ENCODE measurements at regions not wholly inside any gene's neighbourhood (a gene's known extent, or its start where the extent isn't known, plus 50 kb on each side); places are given as distances from the start of the nearest gene placed in this dataset.
"Not testable (repeated sequence)": the region's sequence is repeated elsewhere in the genome, so short reads cannot be mapped to it uniquely, and the experiment has no call there.

- H3K9ac ChIP-seq (ENCODE audit: low read length): no peak overlapping the region
- H3K4me1 ChIP-seq (ENCODE audit: control insufficient read depth, insufficient read depth, low read length): peaks cover 2% of the 10 kb centered on the region
- no peak overlapping the region for H3K27ac ChIP-seq (ENCODE audit: low read depth, low read length)
- H3K4me3 ChIP-seq (ENCODE audit: low read length): no peak overlapping the region
- no peaks in the 10 kb centered on the region for H3K36me3 ChIP-seq (ENCODE audit: control insufficient read depth, insufficient read depth, low read length)
- H3K27me3 ChIP-seq (ENCODE audit: control insufficient read depth, insufficient read depth, low read length): no peaks in the 10 kb centered on the region
Observed at GRCh38 chr11:134731213-134731961, 319.3 kb upstream of the B3GAT1 start.

DNA sequence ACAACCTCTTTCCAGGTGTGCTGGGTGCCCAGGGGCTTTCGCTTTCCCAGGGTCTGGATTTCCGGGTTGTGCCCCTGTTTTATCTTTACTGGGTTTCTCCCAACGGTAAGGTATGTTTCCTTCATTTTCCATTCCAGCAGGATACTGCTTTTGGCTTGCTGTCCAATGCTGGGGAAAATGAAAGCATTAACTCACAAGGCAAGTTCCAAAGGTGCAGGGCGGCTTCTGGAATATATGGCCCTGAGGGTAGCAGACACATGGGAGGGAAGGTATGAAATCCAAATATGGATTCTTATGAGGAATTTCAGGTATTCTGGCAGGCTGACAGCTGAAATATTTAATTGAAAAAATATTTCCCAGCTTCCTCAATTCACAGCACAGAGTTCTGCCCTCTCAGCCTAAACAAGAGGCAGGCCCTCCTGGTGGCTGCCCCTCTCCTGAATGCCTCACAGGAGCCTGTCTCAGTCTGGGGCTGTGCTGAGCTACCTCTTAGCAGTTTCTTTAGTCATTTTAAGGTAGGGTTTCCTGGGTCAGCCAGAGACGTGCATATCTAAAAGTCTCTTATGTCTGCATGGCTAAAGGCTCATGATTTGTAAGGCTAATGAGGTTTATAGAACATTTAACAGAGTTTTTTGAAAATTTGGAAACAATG lies 318.6 kb upstream of the B3GAT1 start:
- peaks cover 2% of the 10 kb centered on the region for H3K4me1 ChIP-seq (ENCODE audit: control insufficient read depth, insufficient read depth, low read length)
- H3K4me3 ChIP-seq (ENCODE audit: low read length): no peak overlapping the region
- H3K27me3 ChIP-seq (ENCODE audit: control insufficient read depth, insufficient read depth, low read length): no peaks in the 10 kb centered on the region
- H3K27ac ChIP-seq (ENCODE audit: low read depth, low read length): no peak overlapping the region
- H3K36me3 ChIP-seq (ENCODE audit: control insufficient read depth, insufficient read depth, low read length): no peaks in the 10 kb centered on the region
- no peak overlapping the region for H3K9ac ChIP-seq (ENCODE audit: low read length)

DNA sequence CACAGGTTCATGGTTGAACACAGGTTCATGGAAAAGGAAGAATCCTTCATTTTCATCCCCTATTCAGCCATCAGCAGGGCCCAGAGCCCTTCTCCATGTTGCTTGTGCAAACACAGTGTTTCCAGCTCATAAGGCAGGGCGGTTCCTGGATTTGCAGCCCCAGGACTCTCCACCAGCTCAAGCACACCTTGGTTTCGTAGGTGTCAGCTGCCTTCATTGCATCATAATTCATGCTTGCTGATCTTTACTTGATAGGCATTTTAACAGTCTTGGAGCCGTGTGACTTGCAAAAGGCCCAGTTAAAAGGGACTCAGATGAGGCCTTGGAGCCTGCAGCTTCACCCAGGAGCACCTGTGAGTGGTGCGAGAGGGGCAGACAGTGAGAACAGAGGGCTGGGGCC lies 318.1 kb upstream of the B3GAT1 start:
- no peaks in the 10 kb centered on the region for H3K27me3 ChIP-seq (ENCODE audit: control insufficient read depth, insufficient read depth, low read length)
- H3K36me3 ChIP-seq (ENCODE audit: control insufficient read depth, insufficient read depth, low read length): no peaks in the 10 kb centered on the region
- H3K9ac ChIP-seq (ENCODE audit: low read length): no peak overlapping the region
- no peak overlapping the region for H3K4me3 ChIP-seq (ENCODE audit: low read length)
- no peak overlapping the region for H3K27ac ChIP-seq (ENCODE audit: low read depth, low read length)
- H3K4me1 ChIP-seq (ENCODE audit: control insufficient read depth, insufficient read depth, low read length): peaks cover 2% of the 10 kb centered on the region

DNA sequence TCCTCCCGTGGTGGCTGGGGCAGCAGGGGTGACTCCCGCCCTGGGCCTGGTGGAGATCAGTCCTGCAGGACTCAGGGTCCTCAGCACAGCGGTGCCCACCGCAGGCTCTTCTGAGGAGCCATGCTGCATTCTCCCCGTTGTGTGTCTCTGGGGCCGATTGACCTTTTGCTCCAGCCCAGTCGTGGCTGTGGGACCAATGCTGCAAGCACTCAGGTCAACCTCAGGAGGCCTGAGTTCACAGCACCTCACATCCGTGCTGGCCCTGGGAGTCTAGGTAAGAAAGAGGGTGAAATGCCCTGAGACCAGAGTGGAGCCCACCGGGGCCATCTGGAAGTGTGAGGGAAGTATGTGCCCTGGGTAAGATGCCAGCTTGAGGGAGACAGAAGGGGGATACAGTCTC lies 316.1 kb upstream of the B3GAT1 start:
- Histone ChIP-seq H3K27me3 (ENCODE audit: control insufficient read depth, insufficient read depth, low read length) (no peaks in the 10 kb centered on the region), H3K4me1 (ENCODE audit: control insufficient read depth, insufficient read depth, low read length) (no peaks in the 10 kb centered on the region), H3K36me3 (ENCODE audit: control insufficient read depth, insufficient read depth, low read length) (no peaks in the 10 kb centered on the region), H3K27ac (ENCODE audit: low read depth, low read length) (no peak overlapping the region), H3K9ac (ENCODE audit: low read length) (no peak overlapping the region), H3K4me3 (ENCODE audit: low read length) (no peak overlapping the region)

DNA sequence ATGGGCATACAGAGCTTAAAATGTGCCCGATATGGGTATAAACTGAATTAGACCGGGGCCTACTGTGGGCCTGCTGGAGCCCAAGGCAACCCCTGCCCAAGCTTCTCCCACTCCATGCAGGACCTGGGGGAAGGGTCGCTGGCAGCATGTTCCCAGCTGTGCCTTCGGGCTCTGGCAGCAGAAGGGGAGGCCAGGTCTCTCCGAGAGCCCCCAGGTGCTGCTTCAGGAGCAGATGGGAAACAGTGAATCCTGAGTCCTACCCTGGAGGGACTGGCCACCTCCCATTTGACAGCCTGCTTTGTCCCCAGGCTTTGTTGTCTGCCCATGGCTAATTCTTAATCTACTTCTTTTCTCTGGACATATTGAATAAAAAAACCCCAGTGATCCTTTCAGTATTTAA lies 315.6 kb upstream of the B3GAT1 start:
- Histone ChIP-seq H3K4me1 (ENCODE audit: control insufficient read depth, insufficient read depth, low read length) (no peaks in the 10 kb centered on the region), H3K4me3 (ENCODE audit: low read length) (no peak overlapping the region), H3K9ac (ENCODE audit: low read length) (no peak overlapping the region), H3K27me3 (ENCODE audit: control insufficient read depth, insufficient read depth, low read length) (no peaks in the 10 kb centered on the region), H3K36me3 (ENCODE audit: control insufficient read depth, insufficient read depth, low read length) (no peaks in the 10 kb centered on the region), H3K27ac (ENCODE audit: low read depth, low read length) (no peak overlapping the region)

- Histone ChIP-seq H3K36me3 (ENCODE audit: control insufficient read depth, insufficient read depth, low read length) (no peaks in the 10 kb centered on the region), H3K9ac (ENCODE audit: low read length) (no peak overlapping the region), H3K27ac (ENCODE audit: low read depth, low read length) (no peak overlapping the region), H3K27me3 (ENCODE audit: control insufficient read depth, insufficient read depth, low read length) (no peaks in the 10 kb centered on the region), H3K4me1 (ENCODE audit: control insufficient read depth, insufficient read depth, low read length) (no peaks in the 10 kb centered on the region), H3K4me3 (ENCODE audit: low read length) (no peak overlapping the region)
Observed at GRCh38 chr11:134727204-134727603, 315.2 kb upstream of the B3GAT1 start.

DNA sequence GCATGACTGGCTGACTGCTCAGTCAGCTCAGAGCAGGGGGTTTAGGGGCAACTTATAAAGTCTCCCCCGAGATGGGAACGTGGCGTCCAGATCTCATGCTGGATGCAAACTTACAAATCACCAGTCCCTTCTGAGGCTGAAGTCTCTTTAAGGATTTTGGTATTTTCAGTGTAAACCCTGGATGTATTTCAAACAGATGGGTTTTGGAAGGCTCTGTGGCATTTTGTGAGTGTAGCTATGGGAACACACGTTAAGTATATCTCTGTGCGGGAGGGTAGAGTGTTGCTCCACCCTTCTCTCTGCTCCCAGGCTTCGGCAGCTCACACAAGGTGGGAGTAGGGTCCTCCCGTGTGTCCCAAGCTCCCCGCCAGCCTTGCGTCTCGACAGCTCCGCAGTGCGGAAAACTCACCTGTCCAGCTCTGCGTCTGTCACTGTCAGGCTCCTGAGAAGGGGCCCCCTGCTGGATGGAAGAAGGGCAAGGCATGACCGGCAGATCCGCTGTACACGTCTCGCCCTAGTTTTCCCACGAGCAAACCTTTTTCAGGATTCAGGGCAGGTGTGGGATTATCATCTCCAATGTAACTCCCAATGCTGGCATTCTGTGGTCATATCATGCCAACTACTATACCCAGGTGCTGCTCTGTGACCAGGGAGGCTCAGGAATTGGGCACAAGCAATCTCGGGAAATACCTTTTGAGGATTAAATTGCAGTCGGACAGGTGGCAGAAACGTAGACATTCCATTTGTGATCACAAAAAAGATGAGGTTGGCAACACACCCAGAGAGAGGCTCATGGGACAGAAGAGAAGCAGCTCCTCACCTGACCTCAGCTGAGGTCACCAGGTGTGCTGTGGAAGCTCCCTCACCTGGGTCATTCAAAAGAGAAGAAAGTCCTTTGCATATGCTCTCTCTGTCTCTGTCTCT lies 313.9 kb upstream of the B3GAT1 start:
- no peak overlapping the region for H3K4me3 ChIP-seq (ENCODE audit: low read length)
- H3K9ac ChIP-seq (ENCODE audit: low read length): no peak overlapping the region
- no peaks in the 10 kb centered on the region for H3K4me1 ChIP-seq (ENCODE audit: control insufficient read depth, insufficient read depth, low read length)
- H3K27me3 ChIP-seq (ENCODE audit: control insufficient read depth, insufficient read depth, low read length): no peaks in the 10 kb centered on the region
- no peaks in the 10 kb centered on the region for H3K36me3 ChIP-seq (ENCODE audit: control insufficient read depth, insufficient read depth, low read length)
- no peak overlapping the region for H3K27ac ChIP-seq (ENCODE audit: low read depth, low read length)

DNA sequence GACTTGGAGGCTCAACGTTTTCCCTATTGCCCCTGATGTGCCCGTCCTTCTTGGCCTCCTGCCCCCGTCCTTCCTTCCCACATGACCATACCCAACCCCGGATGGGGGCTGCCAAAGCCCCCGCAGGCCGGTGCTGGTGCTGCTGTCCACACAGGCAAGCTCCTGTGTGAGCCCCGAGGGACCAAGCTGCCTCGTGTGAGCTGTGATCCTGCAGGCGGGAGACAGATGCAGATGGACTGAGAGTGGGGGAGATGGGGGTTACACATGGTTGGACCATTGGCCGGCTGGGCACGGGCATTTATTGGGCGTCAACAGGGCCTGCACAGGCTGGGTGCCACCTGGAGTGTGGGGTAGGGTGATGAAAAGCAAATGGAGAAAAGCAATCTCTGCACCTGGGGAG lies 313.2 kb upstream of the B3GAT1 start:
- H3K27ac ChIP-seq (ENCODE audit: low read depth, low read length): no peak overlapping the region
- no peaks in the 10 kb centered on the region for H3K36me3 ChIP-seq (ENCODE audit: control insufficient read depth, insufficient read depth, low read length)
- no peaks in the 10 kb centered on the region for H3K27me3 ChIP-seq (ENCODE audit: control insufficient read depth, insufficient read depth, low read length)
- no peak overlapping the region for H3K4me3 ChIP-seq (ENCODE audit: low read length)
- H3K9ac ChIP-seq (ENCODE audit: low read length): no peak overlapping the region
- no peaks in the 10 kb centered on the region for H3K4me1 ChIP-seq (ENCODE audit: control insufficient read depth, insufficient read depth, low read length)

DNA sequence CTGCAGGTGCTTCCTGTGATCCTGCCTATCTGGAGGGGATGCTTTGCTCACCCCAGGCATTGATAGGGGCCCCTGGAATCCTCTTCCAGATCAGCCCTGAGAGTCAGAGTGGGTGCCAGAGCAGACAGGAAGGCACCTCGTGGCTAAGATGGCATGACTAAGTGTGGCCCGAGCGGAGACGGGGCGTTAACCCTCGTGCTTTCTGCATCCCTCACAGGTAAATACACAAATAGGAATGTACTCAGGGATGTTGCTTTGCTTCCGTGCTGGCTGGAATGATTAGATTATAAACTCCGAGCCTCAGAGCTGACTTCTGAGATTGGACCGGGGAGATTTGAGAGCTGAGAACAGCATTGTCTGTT lies 312.7 kb upstream of the B3GAT1 start:
- H3K4me3 ChIP-seq (ENCODE audit: low read length): no peak overlapping the region
- no peaks in the 10 kb centered on the region for H3K36me3 ChIP-seq (ENCODE audit: control insufficient read depth, insufficient read depth, low read length)
- no peaks in the 10 kb centered on the region for H3K27me3 ChIP-seq (ENCODE audit: control insufficient read depth, insufficient read depth, low read length)
- H3K4me1 ChIP-seq (ENCODE audit: control insufficient read depth, insufficient read depth, low read length): no peaks in the 10 kb centered on the region
- no peak overlapping the region for H3K27ac ChIP-seq (ENCODE audit: low read depth, low read length)
- H3K9ac ChIP-seq (ENCODE audit: low read length): no peak overlapping the region

GRCh38 chr11:134724106-134724778 lies 312.2 kb upstream of the B3GAT1 start:
- no peak overlapping the region for H3K4me3 ChIP-seq (ENCODE audit: low read length)
- no peaks in the 10 kb centered on the region for H3K4me1 ChIP-seq (ENCODE audit: control insufficient read depth, insufficient read depth, low read length)
- no peaks in the 10 kb centered on the region for H3K36me3 ChIP-seq (ENCODE audit: control insufficient read depth, insufficient read depth, low read length)
- H3K9ac ChIP-seq (ENCODE audit: low read length): no peak overlapping the region
- no peaks in the 10 kb centered on the region for H3K27me3 ChIP-seq (ENCODE audit: control insufficient read depth, insufficient read depth, low read length)
- H3K27ac ChIP-seq (ENCODE audit: low read depth, low read length): no peak overlapping the region

GRCh38 chr11:134720691-134721070 lies 308.6 kb upstream of the B3GAT1 start:
- not testable (repeated sequence) for H3K9ac ChIP-seq (ENCODE audit: low read length); H3K36me3 ChIP-seq (ENCODE audit: control insufficient read depth, insufficient read depth, low read length); H3K27ac ChIP-seq (ENCODE audit: low read depth, low read length); H3K4me3 ChIP-seq (ENCODE audit: low read length); H3K27me3 ChIP-seq (ENCODE audit: control insufficient read depth, insufficient read depth, low read length); H3K4me1 ChIP-seq (ENCODE audit: control insufficient read depth, insufficient read depth, low read length)
